GM18867 (cell line): ENCODE measurements at regions not wholly inside any gene's neighbourhood (a gene's known extent, or its start where the extent isn't known, plus 50 kb on each side); places are given as distances from the start of the nearest gene placed in this dataset.
"Not testable (repeated sequence)": the region's sequence is repeated elsewhere in the genome, so short reads cannot be mapped to it uniquely, and the experiment has no call there.

ENCODE experiments used
- ATAC-seq: cut with Tn5 transposase; IDR thresholded peaks from one replicate; pipeline ENCODE4 v1.9.1; 2021; ENCODE audit warnings: mild to moderate bottlenecking, moderate library complexity; ENCODE audit not compliant: unreplicated experiment

- not testable (repeated sequence) for ATAC-seq
Measured at GRCh38 chr2:47690706-47691325, 92.1 kb upstream of the MSH6 start.

- no peak for ATAC-seq
Measured at GRCh38 chr2:47690132-47690531, 92.8 kb upstream of the MSH6 start.

GRCh38 chr2:47689118-47689517, 93.8 kb upstream of the MSH6 start:
- not testable (repeated sequence) for ATAC-seq

GRCh38 chr2:47688561-47688960, 94.4 kb upstream of the MSH6 start:
- ATAC-seq = no peak

GRCh38 chr2:47687856-47688255, 95.1 kb upstream of the MSH6 start:
- no peak for ATAC-seq

GRCh38 chr2:47686018-47686417, 96.9 kb upstream of the MSH6 start:
- no peak for ATAC-seq

- ATAC-seq = no peak
Measured at GRCh38 chr2:47682216-47682749, 100.7 kb upstream of the MSH6 start.

- ATAC-seq = no peak
Measured at GRCh38 chr2:47676261-47676926, 105.6 kb upstream of the KCNK12 start.

GRCh38 chr2:47675196-47675825, 104.5 kb upstream of the KCNK12 start:
- ATAC-seq = no peak

GRCh38 chr2:47666332-47666731, 95.5 kb upstream of the KCNK12 start:
- no peak for ATAC-seq

- ATAC-seq = no peak
Measured at GRCh38 chr2:47664817-47665216, 94.0 kb upstream of the KCNK12 start.

- no peak for ATAC-seq
Measured at GRCh38 chr2:47662552-47662951, 91.8 kb upstream of the KCNK12 start.

GRCh38 chr2:47661310-47661709, 90.5 kb upstream of the KCNK12 start:
- ATAC-seq = no peak

GRCh38 chr2:47660168-47660567, 89.4 kb upstream of the KCNK12 start:
- no peak for ATAC-seq

GRCh38 chr2:47658646-47659320, 88.0 kb upstream of the KCNK12 start:
- ATAC-seq = no peak

GRCh38 chr2:47657886-47658489, 87.2 kb upstream of the KCNK12 start:
- ATAC-seq = no peak

- no peak for ATAC-seq
Measured at GRCh38 chr2:47656715-47657600, 86.2 kb upstream of the KCNK12 start.

- no peak for ATAC-seq
Measured at GRCh38 chr2:47655563-47655880, 84.7 kb upstream of the KCNK12 start.

GRCh38 chr2:47654790-47655562, 84.2 kb upstream of the KCNK12 start:
- peak; percentile 87 for ATAC-seq
